Esophagus muscularis mucosa (tissue), 4 donors: ENCODE measurements at regions not wholly inside any gene's neighbourhood (a gene's known extent, or its start where the extent isn't known, plus 50 kb on each side); places are given as distances from the start of the nearest gene placed in this dataset.

Experiments
- EP300 ChIP-seq: sonication (generic); formaldehyde crosslinking; IDR thresholded peaks from one replicate; pipeline ENCODE4 v1.6.1; 2017; ENCODE audit warnings: antibody characterized with exemption
- POLR2AphosphoS5 ChIP-seq, 2 donors: sonication (generic); formaldehyde crosslinking; IDR thresholded peaks; one replicate each; pipeline ENCODE4 v1.6.1; 2017; ENCODE audit warnings: antibody characterized with exemption in 2 of 2
- TF ChIP-seq, protein P1 (sequence below), 3 experiments: fragments of 200-600 bp in 2 of 3; fragments of 450-650 bp in 1 of 3; sonication (generic) in 2 of 3; IDR thresholded peaks; one replicate each; pipeline ENCODE4 v1.5.1; 2017 to 2019; ENCODE audit warnings: antibody characterized with exemption in 3 of 3, mild to moderate bottlenecking in 2 of 3, moderate library complexity in 1 of 3

DNA sequence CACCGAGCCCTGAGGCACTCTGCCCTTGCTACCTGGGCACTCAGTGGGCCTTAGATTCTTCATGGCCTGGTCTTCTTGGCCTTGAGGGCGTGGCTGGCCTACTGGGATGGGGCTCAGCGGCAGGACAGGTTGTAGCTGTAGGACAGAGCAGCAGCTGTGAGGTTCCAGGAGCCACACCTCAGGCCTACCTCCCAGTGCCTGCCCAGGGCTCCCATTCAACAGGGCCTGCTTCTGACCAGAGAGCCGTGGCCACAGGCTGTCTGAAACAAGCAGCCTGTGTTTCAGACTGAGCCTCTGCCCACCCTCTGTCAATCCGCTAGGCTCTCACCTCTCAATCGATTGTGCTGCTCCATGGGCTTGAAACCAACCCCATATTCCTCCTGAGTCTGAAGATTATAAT, 928.0 kb upstream of the ZNF722 start:
- TF ChIP-seq, protein P1, sequence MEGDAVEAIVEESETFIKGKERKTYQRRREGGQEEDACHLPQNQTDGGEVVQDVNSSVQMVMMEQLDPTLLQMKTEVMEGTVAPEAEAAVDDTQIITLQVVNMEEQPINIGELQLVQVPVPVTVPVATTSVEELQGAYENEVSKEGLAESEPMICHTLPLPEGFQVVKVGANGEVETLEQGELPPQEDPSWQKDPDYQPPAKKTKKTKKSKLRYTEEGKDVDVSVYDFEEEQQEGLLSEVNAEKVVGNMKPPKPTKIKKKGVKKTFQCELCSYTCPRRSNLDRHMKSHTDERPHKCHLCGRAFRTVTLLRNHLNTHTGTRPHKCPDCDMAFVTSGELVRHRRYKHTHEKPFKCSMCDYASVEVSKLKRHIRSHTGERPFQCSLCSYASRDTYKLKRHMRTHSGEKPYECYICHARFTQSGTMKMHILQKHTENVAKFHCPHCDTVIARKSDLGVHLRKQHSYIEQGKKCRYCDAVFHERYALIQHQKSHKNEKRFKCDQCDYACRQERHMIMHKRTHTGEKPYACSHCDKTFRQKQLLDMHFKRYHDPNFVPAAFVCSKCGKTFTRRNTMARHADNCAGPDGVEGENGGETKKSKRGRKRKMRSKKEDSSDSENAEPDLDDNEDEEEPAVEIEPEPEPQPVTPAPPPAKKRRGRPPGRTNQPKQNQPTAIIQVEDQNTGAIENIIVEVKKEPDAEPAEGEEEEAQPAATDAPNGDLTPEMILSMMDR (IDR thresholded peaks at IDR 0.05), result no peak
- TF ChIP-seq POLR2AphosphoS5 (IDR thresholded peaks at IDR 0.05) (no peak), EP300 (no peak)
